Endothelial cell of umbilical vein (primary cell): ENCODE measurements at regions not wholly inside any gene's neighbourhood (a gene's known extent, or its start where the extent isn't known, plus 50 kb on each side); places are given as distances from the start of the nearest gene placed in this dataset.

ENCODE experiments used
- BruUV-seq: library from RNA; stranded (reverse); fragments of 400-500 nt; replicated peaks from 2 replicates; lab custom pipeline; 2021; lab: Mats Ljungman, UMichigan
- CTCF ChIA-PET: fragments of 300-600, 350-600 bp; sonication (Branson Sonifier 250); formaldehyde crosslinking; loops from one replicate; lab custom pipeline; 2021; ENCODE audit warnings: antibody characterized with exemption, inconsistent platforms; lab: Charles Lee
- POLR2A ChIA-PET: fragments of 300-600, 350-600 bp; sonication (Branson Sonifier 250); formaldehyde crosslinking; loops from one replicate; lab custom pipeline; 2021; ENCODE audit warnings: antibody characterized with exemption, inconsistent platforms; lab: Charles Lee
- DNase-seq: peaks from one replicate; pipeline ENCODE4 v3.0.0-alpha.2; 2011; ENCODE audit warnings: low read depth, low spot score
- FAIRE-seq: peaks from 2 replicates; lab custom pipeline; 2011; peaks lifted over from hg19 to GRCh38; lab: Jason Lieb, UNC
- H2AFZ ChIP-seq: 2 replicates; pipeline ENCODE4 v1.6.0; 2012; ENCODE audit warnings: low read depth, low read length, control low read depth, inconsistent platforms
- H3K27ac ChIP-seq: 2 replicates; pipeline ENCODE4 v1.5.1; 2011; ENCODE audit warnings: low read depth, mild to moderate bottlenecking, control low read depth, low read length, moderate library complexity; ENCODE audit not compliant: insufficient read depth
- H3K27me3 ChIP-seq, 2 experiments: 2 replicates each; pipeline versions ENCODE4 v1.6.0 to v1.6.1; 2011; ENCODE audit warnings: low read length in 2 of 2, mixed read lengths in 1 of 2; ENCODE audit not compliant: control insufficient read depth in 2 of 2, insufficient read depth in 2 of 2
- H3K36me3 ChIP-seq, 2 experiments: 2 replicates in 1 of 2; 3 replicates in 1 of 2; pipeline ENCODE4 v1.5.1; 2011; ENCODE audit warnings: low read length in 2 of 2, mild to moderate bottlenecking in 1 of 2, moderate library complexity in 1 of 2; ENCODE audit not compliant: control insufficient read depth in 2 of 2, insufficient read depth in 2 of 2; ENCODE audit errors: extremely low read depth in 1 of 2
- H3K4me1 ChIP-seq: 3 replicates; pipeline ENCODE4 v1.5.1; 2011; ENCODE audit warnings: mild to moderate bottlenecking, low read length; ENCODE audit not compliant: control insufficient read depth, insufficient read depth; ENCODE audit errors: extremely low read depth
- H3K4me2 ChIP-seq: 2 replicates; pipeline ENCODE4 v1.6.1; 2011; ENCODE audit warnings: low read length, control low read depth, mixed read lengths; ENCODE audit not compliant: insufficient read depth
- H3K4me3 ChIP-seq, 3 experiments: fragments of 200-600 bp in 1 of 3; sonication (generic), shearing (Covaris generic) in 1 of 3; replicated peaks in 1 of 3; 2 replicates each; pipeline ENCODE4 v1.5.1; 2011 to 2016; ENCODE audit warnings: control low read depth in 3 of 3, low read length in 3 of 3, mild to moderate bottlenecking in 2 of 3, inconsistent platforms in 1 of 3, low read depth in 1 of 3, moderate library complexity in 1 of 3; ENCODE audit not compliant: insufficient read depth in 1 of 3
- H3K79me2 ChIP-seq: 2 replicates; pipeline ENCODE4 v1.6.0; 2012; ENCODE audit warnings: low read length, inconsistent platforms; ENCODE audit not compliant: control insufficient read depth, insufficient read depth
- H3K9ac ChIP-seq: replicated peaks from 2 replicates; pipeline ENCODE3; 2011; ENCODE audit warnings: low read length, control low read depth; ENCODE audit not compliant: insufficient read depth; ENCODE audit errors: extremely low read depth
- H3K9me1 ChIP-seq: replicated peaks from 3 replicates; pipeline ENCODE4 v1.6.0; 2011; ENCODE audit warnings: mild to moderate bottlenecking, low read length; ENCODE audit not compliant: control insufficient read depth, insufficient read depth; ENCODE audit errors: extremely low read depth
- H3K9me3 ChIP-seq: replicated peaks from 2 replicates; pipeline ENCODE4 v1.5.1; 2012; ENCODE audit warnings: low read length, inconsistent platforms; ENCODE audit not compliant: control insufficient read depth, insufficient read depth
- H4K20me1 ChIP-seq: replicated peaks from 2 replicates; pipeline ENCODE3; 2011; ENCODE audit warnings: mild to moderate bottlenecking, low read length; ENCODE audit not compliant: control insufficient read depth, insufficient read depth; ENCODE audit errors: extremely low read depth
- EZH2 ChIP-seq: IDR thresholded peaks from 2 replicates; pipeline ENCODE4 v1.6.1; 2012; ENCODE audit warnings: borderline replicate concordance, low read depth, mild to moderate bottlenecking, moderate library complexity, low read length, inconsistent platforms; ENCODE audit not compliant: severe bottlenecking
- FOS ChIP-seq: IDR thresholded peaks from 2 replicates; pipeline ENCODE4 v1.6.1; 2011; ENCODE audit warnings: mild to moderate bottlenecking, low read length, moderate library complexity, borderline replicate concordance; ENCODE audit not compliant: insufficient read depth
- GATA2 ChIP-seq: IDR thresholded peaks from 2 replicates; pipeline ENCODE4 v1.7.0; 2011; ENCODE audit warnings: low read depth, mild to moderate bottlenecking, moderate library complexity, mixed read lengths, low read length; ENCODE audit not compliant: insufficient read length, insufficient read depth
- JUN ChIP-seq: IDR thresholded peaks from 2 replicates; pipeline ENCODE4 v1.6.1; 2011; ENCODE audit warnings: borderline replicate concordance, low read depth; ENCODE audit not compliant: insufficient read length, insufficient read depth
- MYC ChIP-seq: IDR thresholded peaks from one replicate; pipeline ENCODE4 v1.6.1; 2011; ENCODE audit warnings: mild to moderate bottlenecking, low read depth, low read length
- POLR2A ChIP-seq: IDR thresholded peaks from 2 replicates; pipeline ENCODE4 v1.6.1; 2012; ENCODE audit warnings: low read depth, mild to moderate bottlenecking, control low read depth, low read length
- POLR2AphosphoS5 ChIP-seq: IDR thresholded peaks from 2 replicates; pipeline ENCODE4 v1.6.1; 2012; ENCODE audit warnings: low read depth, mild to moderate bottlenecking, control low read depth, low read length, moderate library complexity; ENCODE audit not compliant: insufficient read depth
- dilution Hi-C: fragments of 300-500 bp; cut with MboI; formaldehyde crosslinking; loops from one replicate; pipeline ENCODE4 v1.15.0; 2019; ENCODE audit warnings: low sequenced_read_pairs; ENCODE audit not compliant: extremely low pct_ligation_motif_present
- intact Hi-C: fragments of 100-400 bp; cut with micrococcal nuclease; formaldehyde crosslinking; loops from one replicate; pipeline ENCODE4 v1.10.0; 2022
- TF ChIP-seq, protein P1 (sequence below): IDR thresholded peaks from 2 replicates; pipeline ENCODE4 v1.6.1; 2011; ENCODE audit not compliant: insufficient read depth, insufficient read length
- TF ChIP-seq, protein P2 (sequence below), 2 donors: IDR thresholded peaks; 1 replicate in 1 of 2; 2 replicates in 1 of 2; pipeline ENCODE4 v1.5.1; 2011; ENCODE audit warnings: low read length in 2 of 2, mild to moderate bottlenecking in 2 of 2, moderate library complexity in 2 of 2, control low read depth in 1 of 2, inconsistent platforms in 1 of 2, low read depth in 1 of 2; ENCODE audit not compliant: insufficient read depth in 1 of 2; ENCODE audit errors: extremely low read depth in 1 of 2

DNA sequence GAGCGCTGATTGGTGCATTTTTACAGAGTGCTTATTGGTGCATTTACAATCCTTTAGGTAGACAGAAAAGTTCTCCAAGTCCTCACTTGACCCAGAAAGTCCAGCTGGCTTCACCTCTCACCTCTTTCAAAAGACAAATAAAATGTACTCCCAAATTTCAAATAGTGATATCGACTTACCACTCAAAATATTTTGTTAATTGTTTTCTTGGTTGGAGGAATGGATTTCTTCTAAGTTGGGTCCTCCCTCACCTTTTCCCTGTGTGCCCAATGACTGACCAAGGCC is 338.4 kb upstream of the KLF3 start:
- BruUV-seq: no TSS peak
- TF ChIP-seq FOS (no peak), EZH2 (no peak), MYC (no peak), JUN (no peak), POLR2A (no peak), GATA2 (no peak), POLR2AphosphoS5 (no peak)
- TF ChIP-seq, protein P1, sequence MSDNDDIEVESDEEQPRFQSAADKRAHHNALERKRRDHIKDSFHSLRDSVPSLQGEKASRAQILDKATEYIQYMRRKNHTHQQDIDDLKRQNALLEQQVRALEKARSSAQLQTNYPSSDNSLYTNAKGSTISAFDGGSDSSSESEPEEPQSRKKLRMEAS: no peak
- TF ChIP-seq, protein P2, sequence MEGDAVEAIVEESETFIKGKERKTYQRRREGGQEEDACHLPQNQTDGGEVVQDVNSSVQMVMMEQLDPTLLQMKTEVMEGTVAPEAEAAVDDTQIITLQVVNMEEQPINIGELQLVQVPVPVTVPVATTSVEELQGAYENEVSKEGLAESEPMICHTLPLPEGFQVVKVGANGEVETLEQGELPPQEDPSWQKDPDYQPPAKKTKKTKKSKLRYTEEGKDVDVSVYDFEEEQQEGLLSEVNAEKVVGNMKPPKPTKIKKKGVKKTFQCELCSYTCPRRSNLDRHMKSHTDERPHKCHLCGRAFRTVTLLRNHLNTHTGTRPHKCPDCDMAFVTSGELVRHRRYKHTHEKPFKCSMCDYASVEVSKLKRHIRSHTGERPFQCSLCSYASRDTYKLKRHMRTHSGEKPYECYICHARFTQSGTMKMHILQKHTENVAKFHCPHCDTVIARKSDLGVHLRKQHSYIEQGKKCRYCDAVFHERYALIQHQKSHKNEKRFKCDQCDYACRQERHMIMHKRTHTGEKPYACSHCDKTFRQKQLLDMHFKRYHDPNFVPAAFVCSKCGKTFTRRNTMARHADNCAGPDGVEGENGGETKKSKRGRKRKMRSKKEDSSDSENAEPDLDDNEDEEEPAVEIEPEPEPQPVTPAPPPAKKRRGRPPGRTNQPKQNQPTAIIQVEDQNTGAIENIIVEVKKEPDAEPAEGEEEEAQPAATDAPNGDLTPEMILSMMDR (IDR thresholded peaks at IDR 0.05; ENCODE audit: extremely low read depth in 1 of 2, insufficient read depth in 1 of 2, low read depth in 1 of 2, low read length in 2 of 2): no peak
- no peak for DNase-seq
- H3K4me3 ChIP-seq: no peak overlapping the region
- CTCF ChIA-PET: no interaction called here
- no peak overlapping the region for H2AFZ ChIP-seq
- H3K9ac ChIP-seq: no peak overlapping the region
- peaks cover 0 to 3% of the 10 kb centered on the region in 2 experiments for H3K27me3 ChIP-seq
- H3K36me3 ChIP-seq: no peaks in the 10 kb centered on the region
- no peak overlapping the region for H3K27ac ChIP-seq
- POLR2A ChIA-PET: no interaction called here
- intact Hi-C loops: no loop called here
- H3K9me1 ChIP-seq: no peaks in the 10 kb centered on the region
- no peaks in the 10 kb centered on the region for H3K79me2 ChIP-seq
- H3K4me1 ChIP-seq: no peaks in the 10 kb centered on the region
- no peaks in the 10 kb centered on the region for H3K9me3 ChIP-seq
- dilution Hi-C loops: no loop called here
- no peak overlapping the region for H3K4me2 ChIP-seq
- FAIRE-seq: peak; percentile 12
- H4K20me1 ChIP-seq: no peaks in the 10 kb centered on the region
